Thymus (tissue), 11 donors: ENCODE measurements at regions not wholly inside any gene's neighbourhood (a gene's known extent, or its start where the extent isn't known, plus 50 kb on each side); places are given as distances from the start of the nearest gene placed in this dataset.

Experiments
- DNase-seq, 9 donors: peaks; one replicate each; pipeline ENCODE4 v3.0.0-alpha.2; 2013; ENCODE audit warnings: low spot score in 9 of 9, low read depth in 6 of 9, missing footprints in 1 of 9
- H3K27ac ChIP-seq, 2 donors: one replicate each; pipeline ENCODE4 v1.5.1; 2013; ENCODE audit warnings: control low read depth in 1 of 2, low read depth in 1 of 2, low read length in 1 of 2, mild to moderate bottlenecking in 1 of 2, moderate library complexity in 1 of 2
- H3K27me3 ChIP-seq, 2 donors: one replicate each; pipeline ENCODE4 v1.5.1; 2013; ENCODE audit warnings: low read length in 1 of 2; ENCODE audit not compliant: control insufficient read depth in 2 of 2, insufficient read depth in 1 of 2
- H3K36me3 ChIP-seq, 2 donors: one replicate each; pipeline ENCODE4 v1.5.1; 2013; ENCODE audit warnings: low read length in 1 of 2, mild to moderate bottlenecking in 1 of 2, moderate library complexity in 1 of 2; ENCODE audit not compliant: control insufficient read depth in 2 of 2, insufficient read depth in 2 of 2
- H3K4me1 ChIP-seq, 2 donors: one replicate each; pipeline ENCODE4 v1.5.1; 2013; ENCODE audit warnings: low read length in 2 of 2; ENCODE audit not compliant: control insufficient read depth in 2 of 2, insufficient read depth in 2 of 2
- H3K4me3 ChIP-seq, 2 donors: one replicate each; pipeline ENCODE4 v1.5.1; 2013; ENCODE audit warnings: low read length in 2 of 2, control low read depth in 1 of 2, mild to moderate bottlenecking in 1 of 2
- H3K9me3 ChIP-seq, 2 donors: one replicate each; pipeline ENCODE4 v1.5.1; 2013; ENCODE audit warnings: low read length in 1 of 2, mild to moderate bottlenecking in 1 of 2; ENCODE audit not compliant: control insufficient read depth in 2 of 2, insufficient read depth in 1 of 2
- WGBS: extraction: QIAGEN DNeasy Blood & Tissue Kit; methylation state at CpG from one replicate; pipeline ENCODE4 v1.1.7; 2013; 5-methylcytosine and 5-hydroxymethylcytosine counted together
- donor health status: healthy.

DNA sequence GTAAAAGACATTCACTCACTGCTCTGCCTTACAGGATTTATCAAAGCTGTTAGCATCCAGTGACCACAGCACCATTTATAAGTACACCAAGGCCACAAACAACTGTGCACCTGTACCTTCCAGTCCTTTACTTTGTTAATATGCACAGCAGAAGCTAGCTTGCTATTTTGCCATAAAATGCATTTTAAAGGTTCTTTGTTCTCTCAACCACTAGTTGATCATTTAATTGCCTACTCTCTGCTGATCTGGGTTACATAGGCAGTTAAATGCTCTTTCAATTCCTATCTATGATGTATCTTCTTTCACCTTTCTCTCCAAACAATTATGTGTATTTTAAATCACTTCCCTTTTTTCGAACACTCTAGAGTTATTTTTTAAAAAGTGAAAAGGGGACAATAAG lies 126.4 kb downstream of the SIPA1L2 start:
- H3K27me3 ChIP-seq: no peaks in the 10 kb centered on the region
- no peak overlapping the region for H3K4me3 ChIP-seq
- H3K4me1 ChIP-seq: no peaks in the 10 kb centered on the region
- H3K27ac ChIP-seq: no peak overlapping the region
- H3K9me3 ChIP-seq: no peaks in the 10 kb centered on the region
- no peak for DNase-seq
- WGBS: 77% methylated on average over 1 of the region's 1 CpG
- H3K36me3 ChIP-seq: no peaks in the 10 kb centered on the region

DNA sequence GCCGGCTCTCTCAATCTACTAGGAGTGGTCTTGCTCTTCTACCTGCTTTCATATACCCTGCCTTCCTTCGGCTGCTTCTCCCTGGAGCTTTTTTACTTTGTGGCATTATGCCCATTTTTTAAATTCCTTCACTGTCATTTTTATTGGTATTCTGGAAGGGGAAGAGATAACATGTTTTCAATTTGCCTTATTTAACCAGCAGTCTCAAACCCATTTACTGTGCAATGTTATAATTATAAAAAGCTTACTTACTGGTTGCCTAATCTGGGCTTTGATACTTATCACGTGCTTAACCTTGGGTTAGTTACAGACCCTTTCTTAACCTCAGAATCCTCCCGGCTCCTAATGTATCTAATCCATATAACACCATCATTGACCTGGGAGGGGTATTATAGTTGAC lies 128.1 kb downstream of the SIPA1L2 start:
- no peak overlapping the region for H3K4me3 ChIP-seq
- H3K27me3 ChIP-seq: no peaks in the 10 kb centered on the region
- H3K36me3 ChIP-seq: no peaks in the 10 kb centered on the region
- 82% methylated on average over 4 of the region's 4 CpGs for WGBS
- no peak for DNase-seq
- no peak overlapping the region for H3K27ac ChIP-seq
- no peaks in the 10 kb centered on the region for H3K4me1 ChIP-seq
- H3K9me3 ChIP-seq: no peaks in the 10 kb centered on the region

DNA sequence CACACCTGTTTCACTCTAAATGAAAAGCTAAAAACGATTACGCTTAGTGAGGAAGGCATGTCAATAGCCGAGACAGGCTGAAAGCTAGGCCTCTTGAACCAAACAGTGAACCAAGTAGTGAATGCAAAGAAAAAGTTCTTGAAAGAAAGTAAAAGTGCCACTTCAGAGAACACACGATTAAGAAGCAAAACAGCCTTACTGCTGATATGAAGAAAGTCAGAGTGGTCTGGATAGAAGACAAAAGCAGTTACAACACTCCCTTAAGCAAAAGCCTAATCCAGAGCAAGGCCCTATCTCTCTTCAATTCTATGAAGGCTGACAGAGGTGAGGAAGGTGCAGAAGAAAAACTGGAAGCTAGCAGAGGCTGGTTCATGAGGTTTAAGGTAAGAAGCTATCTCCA lies 130.7 kb downstream of the SIPA1L2 start:
- no peak for DNase-seq
- no peaks in the 10 kb centered on the region for H3K9me3 ChIP-seq
- H3K27ac ChIP-seq: no peak overlapping the region
- no peaks in the 10 kb centered on the region for H3K27me3 ChIP-seq
- 80% methylated on average over 4 of the region's 4 CpGs for WGBS
- H3K4me3 ChIP-seq: no peak overlapping the region
- H3K36me3 ChIP-seq: no peaks in the 10 kb centered on the region
- H3K4me1 ChIP-seq: no peaks in the 10 kb centered on the region

DNA sequence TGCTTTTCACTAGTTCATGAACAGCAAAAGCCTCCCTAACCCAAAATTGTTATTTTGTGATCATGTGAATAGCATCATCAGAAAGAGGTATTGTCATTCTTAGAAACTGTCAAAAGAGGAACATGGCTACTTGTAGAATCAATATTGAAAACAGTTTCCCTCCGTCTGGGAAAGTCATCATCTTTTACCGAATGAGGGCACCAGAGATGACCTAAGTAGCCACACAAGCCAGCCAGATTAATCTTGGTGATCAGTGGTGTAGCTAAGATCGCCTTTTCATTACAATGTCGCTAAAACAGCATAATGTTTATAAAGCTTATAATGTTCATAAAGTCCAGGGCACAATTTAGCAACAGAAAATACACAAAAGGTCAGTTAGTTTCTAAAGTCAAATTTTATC lies 136.1 kb downstream of the SIPA1L2 start:
- Histone ChIP-seq H3K36me3 (no peaks in the 10 kb centered on the region), H3K4me3 (no peak overlapping the region), H3K27ac (no peak overlapping the region), H3K4me1 (no peaks in the 10 kb centered on the region), H3K9me3 (no peaks in the 10 kb centered on the region), H3K27me3 (no peaks in the 10 kb centered on the region)
- 96% methylated on average over 4 of the region's 4 CpGs for WGBS
- DNase-seq: no peak

DNA sequence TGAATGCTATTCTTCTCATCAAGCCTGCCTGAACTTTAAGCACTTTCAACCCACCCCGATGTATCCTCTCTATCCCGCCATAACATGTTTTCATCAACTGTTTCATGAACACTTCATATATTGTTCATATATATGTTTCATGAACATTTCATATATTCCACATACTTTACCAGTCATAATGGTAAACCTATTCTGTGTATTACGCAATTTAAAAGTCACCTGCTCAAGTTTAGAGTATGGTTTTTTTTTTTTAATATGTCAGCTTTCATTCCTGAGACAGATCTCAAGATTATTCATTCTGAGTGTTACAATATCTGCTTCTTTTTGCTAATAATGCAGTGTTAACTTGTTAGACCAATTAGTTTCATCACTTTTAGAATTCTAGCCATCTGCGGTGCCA lies 140.7 kb downstream of the SIPA1L2 start:
- H3K9me3 ChIP-seq: no peaks in the 10 kb centered on the region
- WGBS: 97% methylated on average over 4 of the region's 4 CpGs
- no peak overlapping the region for H3K27ac ChIP-seq
- no peaks in the 10 kb centered on the region for H3K27me3 ChIP-seq
- H3K4me1 ChIP-seq: no peaks in the 10 kb centered on the region
- H3K36me3 ChIP-seq: no peaks in the 10 kb centered on the region
- no peak overlapping the region for H3K4me3 ChIP-seq
- no peak for DNase-seq

DNA sequence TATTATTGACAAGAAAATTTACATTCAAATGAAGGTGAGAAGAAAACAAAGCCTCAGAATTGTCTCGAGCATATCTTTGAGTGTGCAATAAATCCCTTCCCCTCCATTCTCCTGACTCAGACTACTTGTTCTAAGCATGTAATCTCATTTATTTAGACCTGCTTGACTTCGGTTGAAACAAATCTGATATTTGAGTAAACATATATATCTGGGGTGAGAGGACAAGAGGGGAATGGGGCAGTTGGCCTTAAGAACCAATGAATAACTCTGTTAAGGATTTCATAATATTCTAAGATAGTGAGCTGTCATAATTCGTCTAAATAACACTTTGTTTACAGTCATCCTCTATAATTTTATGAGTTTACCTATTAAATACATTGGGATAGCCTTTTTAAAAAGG lies 142.7 kb downstream of the SIPA1L2 start:
- H3K27ac ChIP-seq: no peak overlapping the region
- H3K9me3 ChIP-seq: no peaks in the 10 kb centered on the region
- 95% methylated on average over 3 of the region's 3 CpGs for WGBS
- no peaks in the 10 kb centered on the region for H3K27me3 ChIP-seq
- no peaks in the 10 kb centered on the region for H3K36me3 ChIP-seq
- no peak for DNase-seq
- H3K4me3 ChIP-seq: no peak overlapping the region
- no peaks in the 10 kb centered on the region for H3K4me1 ChIP-seq

DNA sequence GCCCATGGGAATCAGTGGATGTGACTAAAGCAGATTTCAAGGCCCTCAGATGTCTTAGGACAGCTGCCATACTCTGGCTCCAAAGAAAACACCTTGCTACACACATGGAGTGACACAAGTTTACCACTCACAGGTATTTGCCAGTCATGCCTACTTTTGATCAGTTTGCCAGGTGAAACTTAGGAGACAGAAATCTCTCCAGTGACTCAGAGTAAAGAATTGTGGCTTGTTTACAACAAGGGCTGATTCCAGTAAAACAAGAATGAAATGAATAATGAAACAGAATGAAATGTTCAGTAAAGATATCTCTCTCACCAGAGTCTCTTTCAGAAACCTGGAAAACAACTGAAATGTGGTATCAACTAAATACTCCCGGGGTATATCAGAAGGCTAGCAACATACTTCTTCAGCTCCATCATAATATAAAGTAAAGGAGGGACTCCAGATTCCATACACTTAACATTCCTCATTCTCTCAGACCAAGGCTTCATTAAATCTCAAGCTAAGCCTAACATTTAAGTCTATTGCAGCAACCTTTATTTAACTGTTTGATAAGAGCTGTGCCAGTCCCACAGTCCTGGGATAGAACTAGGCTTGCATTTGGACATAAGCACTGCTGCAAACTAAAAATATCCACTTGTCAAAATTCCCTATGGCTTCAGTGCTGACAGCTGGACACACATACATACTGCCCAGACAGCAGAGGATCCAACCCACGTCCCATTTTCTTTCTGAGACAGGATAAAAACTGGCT lies 143.3 kb downstream of the SIPA1L2 start:
- DNase-seq: no peak
- Histone ChIP-seq H3K27me3 (no peaks in the 10 kb centered on the region), H3K27ac (no peak overlapping the region), H3K9me3 (no peaks in the 10 kb centered on the region), H3K36me3 (no peaks in the 10 kb centered on the region), H3K4me3 (no peak overlapping the region), H3K4me1 (no peaks in the 10 kb centered on the region)
- 91% methylated on average over 2 of the region's 2 CpGs for WGBS

DNA sequence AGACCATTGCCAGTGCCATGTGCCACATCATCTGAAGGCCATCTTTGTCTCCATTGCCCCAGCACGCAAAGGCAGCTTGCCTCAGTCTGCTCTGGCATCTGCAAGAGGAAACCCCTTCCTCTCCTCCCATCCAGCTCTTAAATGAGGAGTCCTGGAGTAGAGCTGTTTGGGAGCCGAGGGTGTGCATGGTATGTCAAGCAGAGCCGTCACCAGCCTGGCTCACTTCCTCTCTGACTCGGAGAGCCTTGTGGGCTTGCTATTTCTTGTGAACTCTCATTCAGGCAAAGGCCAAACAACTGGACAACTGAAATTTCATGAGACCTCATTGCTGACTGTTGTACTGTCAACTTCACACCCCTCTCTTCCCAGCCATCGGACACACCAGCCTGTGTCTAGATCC lies 143.9 kb downstream of the SIPA1L2 start:
- 96% methylated on average over 5 of the region's 5 CpGs for WGBS
- Histone ChIP-seq H3K9me3 (no peaks in the 10 kb centered on the region), H3K36me3 (no peaks in the 10 kb centered on the region), H3K27ac (no peak overlapping the region), H3K4me3 (no peak overlapping the region), H3K4me1 (no peaks in the 10 kb centered on the region), H3K27me3 (no peaks in the 10 kb centered on the region)
- DNase-seq: no peak

DNA sequence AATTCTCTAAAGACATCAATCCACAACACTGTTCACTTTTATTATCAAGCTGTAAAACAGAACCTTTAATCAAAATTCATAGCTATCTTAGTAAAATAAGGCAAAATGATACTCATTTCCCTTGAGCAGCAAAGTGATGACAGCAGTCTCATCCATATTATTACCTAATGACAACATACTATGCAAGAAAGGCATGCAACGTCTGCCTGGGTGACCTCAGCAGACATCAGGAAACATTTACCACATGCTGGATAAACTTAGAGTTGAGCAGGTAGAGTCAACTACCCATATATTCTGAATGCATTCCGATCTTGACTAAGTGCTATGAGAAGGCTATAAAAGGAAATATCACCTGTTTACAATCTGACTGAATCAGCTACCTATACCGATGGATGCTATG lies 145.1 kb downstream of the SIPA1L2 start:
- H3K4me1 ChIP-seq: no peaks in the 10 kb centered on the region
- no peaks in the 10 kb centered on the region for H3K9me3 ChIP-seq
- DNase-seq: no peak
- 81% methylated on average over 3 of the region's 3 CpGs for WGBS
- no peaks in the 10 kb centered on the region for H3K36me3 ChIP-seq
- no peaks in the 10 kb centered on the region for H3K27me3 ChIP-seq
- H3K4me3 ChIP-seq: no peak overlapping the region
- H3K27ac ChIP-seq: no peak overlapping the region
